SIG-M5 treated with dmso at 0.1 percent for 504 hours (cell line): ENCODE measurements at regions not wholly inside any gene's neighbourhood (a gene's known extent, or its start where the extent isn't known, plus 50 kb on each side); places are given as distances from the start of the nearest gene placed in this dataset.
"Not testable (repeated sequence)": the region's sequence is repeated elsewhere in the genome, so short reads cannot be mapped to it uniquely, and the experiment has no call there.

ENCODE experiments used
- DNase-seq: peaks from one replicate; lab custom pipeline; 2025; ENCODE audit not compliant: unreplicated experiment; lab: John Stamatoyannopoulos, UW

GRCh38 chr3:167106456-167106855, 273.6 kb downstream of the ZBBX start:
- no peak for DNase-seq

GRCh38 chr3:167102071-167102470, 278.0 kb downstream of the ZBBX start:
- peak; percentile 11 for DNase-seq

GRCh38 chr3:167100651-167101050, 279.4 kb downstream of the ZBBX start:
- DNase-seq = no peak

- DNase-seq = no peak
Measured at GRCh38 chr3:167100200-167100599, 279.9 kb downstream of the ZBBX start.

GRCh38 chr3:167095976-167096375, 284.1 kb downstream of the ZBBX start:
- DNase-seq = no peak

- DNase-seq = no peak
Measured at GRCh38 chr3:167094632-167095031, 285.5 kb downstream of the ZBBX start.

GRCh38 chr3:167091226-167091625, 288.9 kb downstream of the ZBBX start:
- DNase-seq = no peak

- DNase-seq = no peak
Measured at GRCh38 chr3:167084545-167084944, 295.6 kb downstream of the ZBBX start.

- DNase-seq = no peak
Measured at GRCh38 chr3:167078070-167078622, 302.0 kb downstream of the ZBBX start.

GRCh38 chr3:167067787-167068161, 312.3 kb downstream of the ZBBX start:
- DNase-seq = no peak

- no peak for DNase-seq
Measured at GRCh38 chr3:167066977-167067786, 312.9 kb downstream of the ZBBX start.

- no peak for DNase-seq
Measured at GRCh38 chr3:167057581-167057980, 322.5 kb downstream of the ZBBX start.

GRCh38 chr3:167054926-167055325, 325.2 kb downstream of the ZBBX start:
- no peak for DNase-seq

- DNase-seq = no peak
Measured at GRCh38 chr3:167051421-167051820, 328.7 kb downstream of the ZBBX start.

- no peak for DNase-seq
Measured at GRCh38 chr3:167033866-167034265, 346.2 kb downstream of the ZBBX start.

- peak; percentile 75 for DNase-seq
Measured at GRCh38 chr3:167032267-167032876, 347.7 kb downstream of the ZBBX start.

GRCh38 chr3:167031364-167032049, 348.6 kb downstream of the ZBBX start:
- DNase-seq = no peak

- no peak for DNase-seq
Measured at GRCh38 chr3:167030082-167030725, 349.9 kb downstream of the ZBBX start.

- DNase-seq = not testable (repeated sequence)
Measured at GRCh38 chr3:167019503-167019902, 360.6 kb downstream of the ZBBX start.

GRCh38 chr3:167018591-167019111, 361.4 kb downstream of the ZBBX start:
- not testable (repeated sequence) for DNase-seq

- DNase-seq = no peak
Measured at GRCh38 chr3:167012691-167013090, 367.4 kb downstream of the ZBBX start.
